ENCODE measurements at regions not wholly inside any gene's neighbourhood (a gene's known extent, or its start where the extent isn't known, plus 50 kb on each side); places are given as distances from the start of the nearest gene placed in this dataset.

DNA sequence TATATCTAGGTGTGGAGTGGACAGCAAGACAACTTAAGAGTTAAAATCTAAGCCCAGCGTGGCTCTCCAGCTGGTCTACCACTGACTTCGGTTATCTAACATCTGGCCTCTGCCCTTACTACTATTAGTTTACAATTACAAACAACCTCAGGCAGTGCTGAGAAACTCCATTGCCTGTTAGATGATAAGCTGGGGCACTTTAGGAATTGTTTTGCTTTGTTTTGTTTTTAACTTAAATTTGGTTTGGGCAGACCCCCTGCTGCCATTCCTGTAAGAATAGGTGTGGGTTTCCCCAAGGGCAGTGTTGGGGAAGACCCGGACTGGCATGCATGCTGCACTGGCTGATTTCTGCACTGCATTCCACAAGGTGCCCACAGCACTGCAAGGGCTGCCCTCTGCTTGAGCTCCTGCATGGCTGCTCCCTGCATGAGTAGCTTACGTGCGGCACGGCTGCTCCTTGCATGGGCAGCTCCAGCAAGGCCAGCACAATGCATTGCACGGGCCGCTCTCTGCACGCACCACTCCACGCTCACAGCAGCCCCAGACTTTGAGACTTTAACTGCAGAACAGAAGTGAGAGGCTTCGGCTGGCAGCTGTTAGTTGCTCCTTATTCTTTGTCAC lies 74.2 kb upstream of the SERTAD2 start:
- no peak overlapping the region for H3K27ac ChIP-seq (ENCODE audit: extremely low read length, insufficient read depth, low read length)
- no peak overlapping the region for H2AFZ ChIP-seq (ENCODE audit: low read length)
- H3K4me2 ChIP-seq (ENCODE audit: low read depth, low read length), result peak overlapping the region; percentile 33; the same call in 1 of the 2 replicates
- H3K27me3 ChIP-seq (ENCODE audit: control insufficient read depth in 1 of 2, insufficient read depth in 2 of 2, low read length in 2 of 2), result no peaks in the 10 kb centered on the region
- DNase-seq (ENCODE audit: low spot score) (no peak), ATAC-seq (peak; percentile 64), FAIRE-seq (no peak)
- intact Hi-C loops (cut with micrococcal nuclease; ENCODE audit: unreplicated experiment) (no loop called here), in situ Hi-C loops (cut with HindIII; ENCODE audit: extremely low pct_ligation_motif_present, low pct_unique_long_range_greater_than_20kb) (no loop called here)
- ChIA-PET CTCF (ENCODE audit: low intra/inter-chr PET ratio, low total read pairs) (no interaction called here), POLR2A (interaction anchor here (1.2 to 7.0 kb wide), 4 partner anchors 20 to 78 kb away, joined by 5 to 57 read pairs (median 12); partner anchors contain the start of gene SERTAD2)
- H3K4me1 ChIP-seq (ENCODE audit: insufficient read depth, low read length), result peaks cover 70% of the 10 kb centered on the region
- 69% methylated on average over 10 of the region's 11 CpGs for WGBS (ENCODE audit: low lambda C conversion rate)
- H4K20me1 ChIP-seq (ENCODE audit: insufficient read depth, low read length), result no peaks in the 10 kb centered on the region
- H3K79me2 ChIP-seq (ENCODE audit: insufficient read depth, low read length), result peaks cover 7% of the 10 kb centered on the region
- no TSS peak for BruUV-seq (replicated peaks)
- H3K9ac ChIP-seq (ENCODE audit: insufficient read depth, low read depth, low read length), result no peak overlapping the region
- no peaks in the 10 kb centered on the region for H3K9me3 ChIP-seq (ENCODE audit: low read length)
- no peak overlapping the region for H3K4me3 ChIP-seq (replicated peaks in 1 of 3; ENCODE audit: insufficient read depth in 1 of 3, low read depth in 2 of 3, low read length in 3 of 3)
- no peaks in the 10 kb centered on the region for H3K36me3 ChIP-seq (replicated peaks in 1 of 2; ENCODE audit: control insufficient read depth in 1 of 2, insufficient read depth in 2 of 2, low read length in 2 of 2)
- TF ChIP-seq ZNF687 (CRISPR knock-in tag; IDR thresholded peaks at IDR 0.05) (peak; percentile 56), SMYD3 (CRISPR knock-in tag; IDR thresholded peaks at IDR 0.05) (no peak), ZNF331 (CRISPR knock-in tag; IDR thresholded peaks at IDR 0.05) (peak; percentile 38; the same call in 1 of the 2 replicates), ZNF598 (CRISPR knock-in tag; IDR thresholded peaks at IDR 0.05; ENCODE audit: borderline replicate concordance) (peak; percentile 65; the same call in 1 of the 2 replicates), XRCC5 (optimal IDR thresholded peaks at IDR 0.05; ENCODE audit: low read length) (peak; percentile 28), ZNF768 (CRISPR knock-in tag; IDR thresholded peaks at IDR 0.05) (peak; percentile 32; the same call in 1 of the 2 replicates), U2AF1 (optimal IDR thresholded peaks at IDR 0.05; ENCODE audit: low read depth, low read length) (no peak), ZNF225 (CRISPR knock-in tag; IDR thresholded peaks at IDR 0.05) (0 out of 2 replicates have a peak, but pooled peaks have one; percentile 32), BCL6 (CRISPR knock-in tag; IDR thresholded peaks at IDR 0.05) (peak; percentile 37; the same call in 1 of the 2 replicates), KDM5A (IDR thresholded peaks at IDR 0.05; ENCODE audit: borderline replicate concordance, low read length) (no peak), ZNF292 (CRISPR knock-in tag; IDR thresholded peaks at IDR 0.05; ENCODE audit: borderline replicate concordance, low read depth) (0 out of 2 replicates have a peak, but pooled peaks have one; percentile 24), GATAD2A (CRISPR knock-in tag; IDR thresholded peaks at IDR 0.05) (0 out of 2 replicates have a peak, but pooled peaks have one; percentile 32), TEAD3 (CRISPR knock-in tag; optimal IDR thresholded peaks at IDR 0.05; ENCODE audit: borderline replicate concordance) (peak; percentile 28)
- TF ChIP-seq, protein P1, sequence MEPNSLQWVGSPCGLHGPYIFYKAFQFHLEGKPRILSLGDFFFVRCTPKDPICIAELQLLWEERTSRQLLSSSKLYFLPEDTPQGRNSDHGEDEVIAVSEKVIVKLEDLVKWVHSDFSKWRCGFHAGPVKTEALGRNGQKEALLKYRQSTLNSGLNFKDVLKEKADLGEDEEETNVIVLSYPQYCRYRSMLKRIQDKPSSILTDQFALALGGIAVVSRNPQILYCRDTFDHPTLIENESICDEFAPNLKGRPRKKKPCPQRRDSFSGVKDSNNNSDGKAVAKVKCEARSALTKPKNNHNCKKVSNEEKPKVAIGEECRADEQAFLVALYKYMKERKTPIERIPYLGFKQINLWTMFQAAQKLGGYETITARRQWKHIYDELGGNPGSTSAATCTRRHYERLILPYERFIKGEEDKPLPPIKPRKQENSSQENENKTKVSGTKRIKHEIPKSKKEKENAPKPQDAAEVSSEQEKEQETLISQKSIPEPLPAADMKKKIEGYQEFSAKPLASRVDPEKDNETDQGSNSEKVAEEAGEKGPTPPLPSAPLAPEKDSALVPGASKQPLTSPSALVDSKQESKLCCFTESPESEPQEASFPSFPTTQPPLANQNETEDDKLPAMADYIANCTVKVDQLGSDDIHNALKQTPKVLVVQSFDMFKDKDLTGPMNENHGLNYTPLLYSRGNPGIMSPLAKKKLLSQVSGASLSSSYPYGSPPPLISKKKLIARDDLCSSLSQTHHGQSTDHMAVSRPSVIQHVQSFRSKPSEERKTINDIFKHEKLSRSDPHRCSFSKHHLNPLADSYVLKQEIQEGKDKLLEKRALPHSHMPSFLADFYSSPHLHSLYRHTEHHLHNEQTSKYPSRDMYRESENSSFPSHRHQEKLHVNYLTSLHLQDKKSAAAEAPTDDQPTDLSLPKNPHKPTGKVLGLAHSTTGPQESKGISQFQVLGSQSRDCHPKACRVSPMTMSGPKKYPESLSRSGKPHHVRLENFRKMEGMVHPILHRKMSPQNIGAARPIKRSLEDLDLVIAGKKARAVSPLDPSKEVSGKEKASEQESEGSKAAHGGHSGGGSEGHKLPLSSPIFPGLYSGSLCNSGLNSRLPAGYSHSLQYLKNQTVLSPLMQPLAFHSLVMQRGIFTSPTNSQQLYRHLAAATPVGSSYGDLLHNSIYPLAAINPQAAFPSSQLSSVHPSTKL (CRISPR knock-in tag; IDR thresholded peaks at IDR 0.05), result peak; percentile 11; the same call in 1 of the 2 replicates
- TF ChIP-seq, protein P2, sequence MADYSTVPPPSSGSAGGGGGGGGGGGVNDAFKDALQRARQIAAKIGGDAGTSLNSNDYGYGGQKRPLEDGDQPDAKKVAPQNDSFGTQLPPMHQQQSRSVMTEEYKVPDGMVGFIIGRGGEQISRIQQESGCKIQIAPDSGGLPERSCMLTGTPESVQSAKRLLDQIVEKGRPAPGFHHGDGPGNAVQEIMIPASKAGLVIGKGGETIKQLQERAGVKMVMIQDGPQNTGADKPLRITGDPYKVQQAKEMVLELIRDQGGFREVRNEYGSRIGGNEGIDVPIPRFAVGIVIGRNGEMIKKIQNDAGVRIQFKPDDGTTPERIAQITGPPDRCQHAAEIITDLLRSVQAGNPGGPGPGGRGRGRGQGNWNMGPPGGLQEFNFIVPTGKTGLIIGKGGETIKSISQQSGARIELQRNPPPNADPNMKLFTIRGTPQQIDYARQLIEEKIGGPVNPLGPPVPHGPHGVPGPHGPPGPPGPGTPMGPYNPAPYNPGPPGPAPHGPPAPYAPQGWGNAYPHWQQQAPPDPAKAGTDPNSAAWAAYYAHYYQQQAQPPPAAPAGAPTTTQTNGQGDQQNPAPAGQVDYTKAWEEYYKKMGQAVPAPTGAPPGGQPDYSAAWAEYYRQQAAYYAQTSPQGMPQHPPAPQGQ (CRISPR knock-in tag; IDR thresholded peaks at IDR 0.05; ENCODE audit: borderline replicate concordance), result 0 out of 2 replicates have a peak, but pooled peaks have one; percentile 19

Data from HepG2 (cell line).